Astrocyte of the cerebellum (primary cell): ENCODE measurements at regions not wholly inside any gene's neighbourhood (a gene's known extent, or its start where the extent isn't known, plus 50 kb on each side); places are given as distances from the start of the nearest gene placed in this dataset.

Experiments
- DNase-seq: peaks from one replicate; pipeline ENCODE4 v3.0.0-alpha.2; 2011; ENCODE audit warnings: low read depth
- H3K4me3 ChIP-seq: 2 replicates; pipeline ENCODE4 v1.5.1; 2011; ENCODE audit warnings: mild to moderate bottlenecking, low read depth, low read length, moderate library complexity
- in situ Hi-C: cut with HindIII; loops from 2 replicates; pipeline ENCODE4 v1.10.0; 2017; ENCODE audit warnings: low sequenced_read_pairs
- TF ChIP-seq, protein P1 (sequence below): IDR thresholded peaks from 2 replicates; pipeline ENCODE4 v1.5.1; 2012; ENCODE audit warnings: low read length, low read depth, moderate library complexity, mild to moderate bottlenecking; ENCODE audit errors: missing control alignments

DNA sequence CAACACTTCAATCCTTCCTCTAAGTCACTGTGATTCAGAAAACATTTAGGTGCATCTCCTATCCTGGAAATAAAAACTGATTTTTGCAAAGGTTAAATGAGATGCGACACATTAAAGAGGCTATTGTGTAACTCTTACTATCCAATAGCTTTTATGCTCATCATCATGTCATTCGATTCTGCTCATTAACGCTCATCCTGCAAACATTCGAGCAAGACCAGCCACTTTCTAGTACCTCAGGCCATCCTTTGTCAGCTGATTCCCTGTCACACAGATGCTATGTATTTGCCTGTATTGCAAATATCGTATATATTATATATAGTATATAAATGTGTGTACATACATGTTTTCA, 131.6 kb downstream of the TLR5 start:
- in situ Hi-C loops, result no loop called here
- no peak for DNase-seq
- TF ChIP-seq, protein P1, sequence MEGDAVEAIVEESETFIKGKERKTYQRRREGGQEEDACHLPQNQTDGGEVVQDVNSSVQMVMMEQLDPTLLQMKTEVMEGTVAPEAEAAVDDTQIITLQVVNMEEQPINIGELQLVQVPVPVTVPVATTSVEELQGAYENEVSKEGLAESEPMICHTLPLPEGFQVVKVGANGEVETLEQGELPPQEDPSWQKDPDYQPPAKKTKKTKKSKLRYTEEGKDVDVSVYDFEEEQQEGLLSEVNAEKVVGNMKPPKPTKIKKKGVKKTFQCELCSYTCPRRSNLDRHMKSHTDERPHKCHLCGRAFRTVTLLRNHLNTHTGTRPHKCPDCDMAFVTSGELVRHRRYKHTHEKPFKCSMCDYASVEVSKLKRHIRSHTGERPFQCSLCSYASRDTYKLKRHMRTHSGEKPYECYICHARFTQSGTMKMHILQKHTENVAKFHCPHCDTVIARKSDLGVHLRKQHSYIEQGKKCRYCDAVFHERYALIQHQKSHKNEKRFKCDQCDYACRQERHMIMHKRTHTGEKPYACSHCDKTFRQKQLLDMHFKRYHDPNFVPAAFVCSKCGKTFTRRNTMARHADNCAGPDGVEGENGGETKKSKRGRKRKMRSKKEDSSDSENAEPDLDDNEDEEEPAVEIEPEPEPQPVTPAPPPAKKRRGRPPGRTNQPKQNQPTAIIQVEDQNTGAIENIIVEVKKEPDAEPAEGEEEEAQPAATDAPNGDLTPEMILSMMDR, result no peak
- no peak overlapping the region for H3K4me3 ChIP-seq

DNA sequence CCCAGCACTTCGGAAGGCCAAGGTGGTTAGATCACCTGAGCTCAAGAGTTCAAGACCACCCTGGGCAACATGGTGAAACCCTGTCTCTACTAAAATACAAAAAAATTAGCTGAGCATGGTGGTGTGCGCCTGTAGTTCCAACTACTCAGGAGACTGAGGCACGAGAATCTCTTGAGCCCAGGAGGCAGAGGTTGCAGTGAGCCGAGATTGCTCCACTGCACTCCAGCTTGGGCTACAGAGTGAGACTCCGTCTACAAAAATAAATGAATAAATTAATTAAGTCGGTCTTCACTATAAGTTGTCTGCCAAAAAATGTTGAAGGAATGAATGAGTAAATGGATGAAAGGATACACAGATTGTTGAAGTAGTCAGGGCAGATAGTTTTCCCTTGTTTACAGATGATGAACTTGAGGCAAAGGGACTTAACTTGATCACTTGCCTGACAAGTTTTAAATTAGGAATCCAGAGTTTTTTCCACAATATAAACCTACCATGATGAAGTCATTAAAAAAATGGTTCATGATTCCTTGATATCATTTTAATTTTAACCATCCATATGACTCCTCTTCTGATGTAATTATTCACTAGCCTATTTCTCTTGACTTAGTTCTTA, 130.8 kb downstream of the TLR5 start:
- DNase-seq, result no peak
- no peak overlapping the region for H3K4me3 ChIP-seq
- TF ChIP-seq, protein P1, result no peak
- in situ Hi-C loops, result no loop called here

DNA sequence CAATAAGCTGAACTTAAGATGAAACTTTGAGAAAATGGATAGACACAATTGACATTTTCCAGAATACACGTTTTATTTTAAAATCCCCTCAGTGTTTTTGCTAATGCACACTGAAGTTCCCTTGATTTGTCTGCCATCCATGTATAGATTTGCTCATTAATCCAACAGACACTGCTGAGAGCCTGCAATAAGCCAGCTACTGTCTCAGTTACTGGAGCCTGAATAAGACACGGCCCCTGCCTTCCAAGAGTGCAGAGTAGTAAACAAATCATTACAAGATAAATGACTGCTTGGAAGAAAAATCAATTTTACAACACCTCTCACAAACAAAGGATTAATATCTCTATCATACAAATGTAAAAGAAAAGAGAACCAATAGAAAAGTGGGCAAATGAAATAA, 130.1 kb downstream of the TLR5 start:
- no peak for DNase-seq
- in situ Hi-C loops, result no loop called here
- H3K4me3 ChIP-seq, result no peak overlapping the region
- TF ChIP-seq, protein P1, result no peak

DNA sequence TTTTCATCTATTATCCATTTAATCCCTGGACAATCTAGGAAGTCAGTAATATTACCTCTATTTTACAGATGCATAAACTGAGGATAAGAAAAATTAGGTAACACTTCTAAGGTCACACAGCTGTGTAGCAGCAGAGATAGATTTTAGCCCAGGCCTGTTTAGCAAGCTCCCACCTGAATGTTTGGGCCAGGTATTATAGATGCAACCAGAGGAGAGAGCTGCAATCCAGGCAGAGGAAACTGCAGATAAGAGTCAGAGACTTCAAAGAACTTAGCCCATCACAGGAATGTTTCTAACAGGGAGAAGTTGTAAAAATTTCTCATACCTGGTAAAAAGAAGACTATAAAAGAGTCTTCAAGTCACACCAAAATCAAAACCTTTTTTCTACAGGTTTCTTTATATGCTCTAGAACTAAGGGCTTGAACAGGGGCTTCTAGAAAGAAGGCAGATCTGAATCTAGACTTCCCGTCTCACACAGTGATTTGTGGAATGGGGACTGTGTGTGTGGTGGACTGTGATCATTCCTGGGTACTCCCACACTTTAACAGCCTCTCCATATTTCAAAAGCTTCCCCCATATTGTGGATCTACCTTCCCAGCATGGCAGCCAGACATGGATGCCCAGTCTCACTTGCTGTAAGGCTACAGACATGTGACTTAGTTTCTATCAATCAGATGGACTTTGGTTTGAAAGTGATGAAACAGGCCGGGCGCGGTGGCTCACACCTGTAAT, 128.7 kb downstream of the TLR5 start:
- no peak overlapping the region for H3K4me3 ChIP-seq
- TF ChIP-seq, protein P1, result no peak
- DNase-seq, result no peak
- in situ Hi-C loops, result no loop called here

DNA sequence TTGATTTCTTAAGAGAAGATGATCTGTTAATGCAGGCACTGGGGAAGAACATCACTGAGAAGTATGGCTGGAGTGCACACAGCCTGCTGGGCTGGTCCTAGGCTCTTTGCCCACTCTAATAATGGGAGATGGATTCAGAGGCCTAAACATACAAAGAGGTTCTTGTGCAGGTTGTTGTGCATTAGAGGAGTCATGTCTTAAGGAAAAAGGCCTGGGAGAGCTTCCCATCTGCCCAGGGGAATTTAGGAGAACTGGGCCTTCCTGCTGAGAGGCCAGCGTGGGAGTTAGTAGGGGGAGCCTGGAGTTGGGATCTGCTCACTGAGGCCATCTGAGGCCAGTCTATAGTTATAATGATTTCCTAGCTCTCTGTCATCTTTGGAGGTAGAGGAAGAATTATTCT, 126.7 kb downstream of the TLR5 start:
- DNase-seq, result no peak
- TF ChIP-seq, protein P1, result no peak
- in situ Hi-C loops, result no loop called here
- H3K4me3 ChIP-seq, result no peak overlapping the region

DNA sequence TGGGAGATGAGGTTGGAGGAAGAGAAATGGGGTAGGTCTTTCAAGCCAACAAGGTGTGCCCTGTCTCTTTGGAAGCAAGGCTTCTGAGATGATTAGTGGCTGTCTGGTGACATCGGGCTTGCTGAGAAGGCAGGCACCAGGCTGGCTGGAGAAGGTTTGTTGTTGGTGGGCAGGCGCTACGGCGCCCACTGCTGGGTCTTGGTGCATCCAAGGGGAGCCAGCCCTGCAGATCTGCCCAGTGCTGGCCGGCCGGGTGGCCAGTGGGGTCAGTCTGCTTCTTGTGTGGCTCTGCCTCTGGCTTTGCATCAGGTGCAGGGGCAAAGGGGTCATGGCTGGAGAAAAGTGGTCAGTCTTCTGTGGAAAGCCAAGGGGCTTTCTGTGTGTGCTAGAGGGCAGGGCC, 126.2 kb downstream of the TLR5 start:
- TF ChIP-seq, protein P1, result no peak
- DNase-seq, result no peak

More for the DNA sequence above, 126.2 kb downstream of the TLR5 start:
- in situ Hi-C loops, result no loop called here
- H3K4me3 ChIP-seq, result no peak overlapping the region
